Esophagus squamous epithelium (tissue), 4 donors: ENCODE measurements at regions not wholly inside any gene's neighbourhood (a gene's known extent, or its start where the extent isn't known, plus 50 kb on each side); places are given as distances from the start of the nearest gene placed in this dataset.

Experiments used
- CTCF ChIP-seq, 6 experiments: fragments of 450-650 bp in 4 of 6; fragments of 200-600 bp in 2 of 6; sonication (generic) in 2 of 6; IDR thresholded peaks; one replicate each; pipeline ENCODE4 v1.5.1; 2016 to 2019; ENCODE audit warnings: antibody characterized with exemption in 6 of 6, mild to moderate bottlenecking in 4 of 6, moderate library complexity in 4 of 6
- POLR2A ChIP-seq, 4 donors: fragments of 450-650 bp; IDR thresholded peaks; one replicate each; pipeline ENCODE4 v1.6.1; 2017; ENCODE audit warnings: antibody characterized with exemption in 4 of 4, mild to moderate bottlenecking in 4 of 4, moderate library complexity in 3 of 4

DNA sequence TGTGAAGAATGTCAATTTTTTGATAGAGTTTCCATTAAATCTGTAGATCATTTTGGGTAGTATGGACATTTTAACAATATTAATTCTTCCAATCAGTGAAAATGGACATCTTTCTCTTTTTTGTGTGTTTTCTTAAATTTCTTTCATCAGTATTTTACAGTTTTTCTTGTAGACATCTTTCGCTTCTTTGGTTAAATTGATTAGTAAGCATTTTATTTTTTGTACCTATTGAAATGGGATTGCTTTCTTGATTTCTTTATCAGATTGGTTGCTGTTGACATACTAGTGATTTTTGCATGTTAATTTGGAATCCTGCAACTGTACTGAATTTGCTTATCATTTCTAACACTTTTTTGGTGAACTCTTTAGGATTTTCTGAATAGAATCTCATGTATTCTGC, 683.2 kb upstream of the NCAM2 start:
- TF ChIP-seq CTCF (IDR thresholded peaks at IDR 0.05) (no peak), POLR2A (IDR thresholded peaks at IDR 0.05) (no peak)
